Endothelial cell of umbilical vein (primary cell): ENCODE measurements at regions not wholly inside any gene's neighbourhood (a gene's known extent, or its start where the extent isn't known, plus 50 kb on each side); places are given as distances from the start of the nearest gene placed in this dataset.

Source experiments
- BruUV-seq: library from RNA; stranded (reverse); fragments of 400-500 nt; replicated peaks from 2 replicates; lab custom pipeline; 2021; lab: Mats Ljungman, UMichigan
- CTCF ChIA-PET: fragments of 300-600, 350-600 bp; sonication (Branson Sonifier 250); formaldehyde crosslinking; loops from one replicate; lab custom pipeline; 2021; ENCODE audit warnings: antibody characterized with exemption, inconsistent platforms; lab: Charles Lee
- POLR2A ChIA-PET: fragments of 300-600, 350-600 bp; sonication (Branson Sonifier 250); formaldehyde crosslinking; loops from one replicate; lab custom pipeline; 2021; ENCODE audit warnings: antibody characterized with exemption, inconsistent platforms; lab: Charles Lee
- DNase-seq: peaks from one replicate; pipeline ENCODE4 v3.0.0-alpha.2; 2011; ENCODE audit warnings: low read depth, low spot score
- FAIRE-seq: peaks from 2 replicates; lab custom pipeline; 2011; peaks lifted over from hg19 to GRCh38; lab: Jason Lieb, UNC
- H2AFZ ChIP-seq: 2 replicates; pipeline ENCODE4 v1.6.0; 2012; ENCODE audit warnings: low read depth, low read length, control low read depth, inconsistent platforms
- H3K27ac ChIP-seq: 2 replicates; pipeline ENCODE4 v1.5.1; 2011; ENCODE audit warnings: low read depth, mild to moderate bottlenecking, control low read depth, low read length, moderate library complexity; ENCODE audit not compliant: insufficient read depth
- H3K27me3 ChIP-seq, 2 experiments: 2 replicates each; pipeline versions ENCODE4 v1.6.0 to v1.6.1; 2011; ENCODE audit warnings: low read length in 2 of 2, mixed read lengths in 1 of 2; ENCODE audit not compliant: control insufficient read depth in 2 of 2, insufficient read depth in 2 of 2
- H3K36me3 ChIP-seq, 2 experiments: 2 replicates in 1 of 2; 3 replicates in 1 of 2; pipeline ENCODE4 v1.5.1; 2011; ENCODE audit warnings: low read length in 2 of 2, mild to moderate bottlenecking in 1 of 2, moderate library complexity in 1 of 2; ENCODE audit not compliant: control insufficient read depth in 2 of 2, insufficient read depth in 2 of 2; ENCODE audit errors: extremely low read depth in 1 of 2
- H3K4me1 ChIP-seq: 3 replicates; pipeline ENCODE4 v1.5.1; 2011; ENCODE audit warnings: mild to moderate bottlenecking, low read length; ENCODE audit not compliant: control insufficient read depth, insufficient read depth; ENCODE audit errors: extremely low read depth
- H3K4me2 ChIP-seq: 2 replicates; pipeline ENCODE4 v1.6.1; 2011; ENCODE audit warnings: low read length, control low read depth, mixed read lengths; ENCODE audit not compliant: insufficient read depth
- H3K4me3 ChIP-seq, 3 experiments: fragments of 200-600 bp in 1 of 3; sonication (generic), shearing (Covaris generic) in 1 of 3; replicated peaks in 1 of 3; 2 replicates each; pipeline ENCODE4 v1.5.1; 2011 to 2016; ENCODE audit warnings: control low read depth in 3 of 3, low read length in 3 of 3, mild to moderate bottlenecking in 2 of 3, inconsistent platforms in 1 of 3, low read depth in 1 of 3, moderate library complexity in 1 of 3; ENCODE audit not compliant: insufficient read depth in 1 of 3
- H3K79me2 ChIP-seq: 2 replicates; pipeline ENCODE4 v1.6.0; 2012; ENCODE audit warnings: low read length, inconsistent platforms; ENCODE audit not compliant: control insufficient read depth, insufficient read depth
- H3K9ac ChIP-seq: replicated peaks from 2 replicates; pipeline ENCODE3; 2011; ENCODE audit warnings: low read length, control low read depth; ENCODE audit not compliant: insufficient read depth; ENCODE audit errors: extremely low read depth
- H3K9me1 ChIP-seq: replicated peaks from 3 replicates; pipeline ENCODE4 v1.6.0; 2011; ENCODE audit warnings: mild to moderate bottlenecking, low read length; ENCODE audit not compliant: control insufficient read depth, insufficient read depth; ENCODE audit errors: extremely low read depth
- H3K9me3 ChIP-seq: replicated peaks from 2 replicates; pipeline ENCODE4 v1.5.1; 2012; ENCODE audit warnings: low read length, inconsistent platforms; ENCODE audit not compliant: control insufficient read depth, insufficient read depth
- H4K20me1 ChIP-seq: replicated peaks from 2 replicates; pipeline ENCODE3; 2011; ENCODE audit warnings: mild to moderate bottlenecking, low read length; ENCODE audit not compliant: control insufficient read depth, insufficient read depth; ENCODE audit errors: extremely low read depth
- CTCF ChIP-seq, 2 donors: IDR thresholded peaks; 1 replicate in 1 of 2; 2 replicates in 1 of 2; pipeline ENCODE4 v1.5.1; 2011; ENCODE audit warnings: low read length in 2 of 2, mild to moderate bottlenecking in 2 of 2, moderate library complexity in 2 of 2, control low read depth in 1 of 2, inconsistent platforms in 1 of 2, low read depth in 1 of 2; ENCODE audit not compliant: insufficient read depth in 1 of 2; ENCODE audit errors: extremely low read depth in 1 of 2
- EZH2 ChIP-seq: IDR thresholded peaks from 2 replicates; pipeline ENCODE4 v1.6.1; 2012; ENCODE audit warnings: borderline replicate concordance, low read depth, mild to moderate bottlenecking, moderate library complexity, low read length, inconsistent platforms; ENCODE audit not compliant: severe bottlenecking
- FOS ChIP-seq: IDR thresholded peaks from 2 replicates; pipeline ENCODE4 v1.6.1; 2011; ENCODE audit warnings: mild to moderate bottlenecking, low read length, moderate library complexity, borderline replicate concordance; ENCODE audit not compliant: insufficient read depth
- GATA2 ChIP-seq: IDR thresholded peaks from 2 replicates; pipeline ENCODE4 v1.7.0; 2011; ENCODE audit warnings: low read depth, mild to moderate bottlenecking, moderate library complexity, mixed read lengths, low read length; ENCODE audit not compliant: insufficient read length, insufficient read depth
- JUN ChIP-seq: IDR thresholded peaks from 2 replicates; pipeline ENCODE4 v1.6.1; 2011; ENCODE audit warnings: borderline replicate concordance, low read depth; ENCODE audit not compliant: insufficient read length, insufficient read depth
- MAX ChIP-seq: IDR thresholded peaks from 2 replicates; pipeline ENCODE4 v1.6.1; 2011; ENCODE audit not compliant: insufficient read depth, insufficient read length
- MYC ChIP-seq: IDR thresholded peaks from one replicate; pipeline ENCODE4 v1.6.1; 2011; ENCODE audit warnings: mild to moderate bottlenecking, low read depth, low read length
- POLR2A ChIP-seq: IDR thresholded peaks from 2 replicates; pipeline ENCODE4 v1.6.1; 2012; ENCODE audit warnings: low read depth, mild to moderate bottlenecking, control low read depth, low read length
- POLR2AphosphoS5 ChIP-seq: IDR thresholded peaks from 2 replicates; pipeline ENCODE4 v1.6.1; 2012; ENCODE audit warnings: low read depth, mild to moderate bottlenecking, control low read depth, low read length, moderate library complexity; ENCODE audit not compliant: insufficient read depth
- dilution Hi-C: fragments of 300-500 bp; cut with MboI; formaldehyde crosslinking; loops from one replicate; pipeline ENCODE4 v1.15.0; 2019; ENCODE audit warnings: low sequenced_read_pairs; ENCODE audit not compliant: extremely low pct_ligation_motif_present
- intact Hi-C: fragments of 100-400 bp; cut with micrococcal nuclease; formaldehyde crosslinking; loops from one replicate; pipeline ENCODE4 v1.10.0; 2022

- no peaks in the 10 kb centered on the region for H4K20me1 ChIP-seq
- intact Hi-C loops, result loop anchor here (10.0 kb wide), 1 partner anchor 217 kb away; no protein-coding TSS in a partner anchor
- no peaks in the 10 kb centered on the region for H3K27me3 ChIP-seq
- no TSS peak for BruUV-seq
- ChIA-PET POLR2A (no interaction called here), CTCF (interaction anchor here (1.4 kb wide), 1 partner anchor 313 kb away, joined by 4 read pairs; no protein-coding TSS in a partner anchor)
- no peaks in the 10 kb centered on the region for H3K4me1 ChIP-seq
- H3K9me3 ChIP-seq, result no peaks in the 10 kb centered on the region
- FAIRE-seq (no peak), DNase-seq (no peak)
- dilution Hi-C loops, result no loop called here
- no peak overlapping the region for H3K27ac ChIP-seq
- H3K9me1 ChIP-seq, result no peaks in the 10 kb centered on the region
- TF ChIP-seq JUN (no peak), CTCF (IDR thresholded peaks at IDR 0.05; ENCODE audit: extremely low read depth in 1 of 2, insufficient read depth in 1 of 2, low read depth in 1 of 2, low read length in 2 of 2) (no peak), POLR2AphosphoS5 (no peak), FOS (no peak)
- H3K79me2 ChIP-seq, result no peaks in the 10 kb centered on the region
- H3K9ac ChIP-seq, result no peak overlapping the region
- no peak overlapping the region for H3K4me2 ChIP-seq
- no peaks in the 10 kb centered on the region for H3K36me3 ChIP-seq
- H2AFZ ChIP-seq, result no peak overlapping the region
- H3K4me3 ChIP-seq, result no peak overlapping the region
These were observed 90.5 kb upstream of the RANBP3L start for GRCh38 chr5:36392186-36392585.

GRCh38 chr5:36392818-36393217 is 91.1 kb upstream of the RANBP3L start:
- Histone ChIP-seq H3K9me3 (no peaks in the 10 kb centered on the region), H3K36me3 (no peaks in the 10 kb centered on the region), H3K4me1 (no peaks in the 10 kb centered on the region), H3K9me1 (no peaks in the 10 kb centered on the region), H2AFZ (no peak overlapping the region), H4K20me1 (no peaks in the 10 kb centered on the region), H3K4me2 (no peak overlapping the region), H3K9ac (no peak overlapping the region), H3K27me3 (no peaks in the 10 kb centered on the region), H3K4me3 (no peak overlapping the region), H3K27ac (no peak overlapping the region), H3K79me2 (no peaks in the 10 kb centered on the region)
- DNase-seq, result no peak
- intact Hi-C loops, result loop anchor here (10.0 kb wide), 1 partner anchor 218 kb away; no protein-coding TSS in a partner anchor
- ChIA-PET POLR2A (no interaction called here), CTCF (interaction anchor here (0.6 kb wide), 1 partner anchor 314 kb away, joined by 3 read pairs; no protein-coding TSS in a partner anchor)
- TF ChIP-seq POLR2AphosphoS5, result no peak
- TF ChIP-seq MAX, result no peak
- TF ChIP-seq FOS, result no peak
- no peak for TF ChIP-seq JUN
- no peak for TF ChIP-seq CTCF (IDR thresholded peaks at IDR 0.05; ENCODE audit: extremely low read depth in 1 of 2, insufficient read depth in 1 of 2, low read depth in 1 of 2, low read length in 2 of 2)
- TF ChIP-seq MYC, result no peak
- TF ChIP-seq GATA2, result no peak
- no peak for TF ChIP-seq EZH2
- TF ChIP-seq POLR2A, result no peak
- FAIRE-seq, result no peak
- dilution Hi-C loops, result no loop called here
- BruUV-seq, result no TSS peak
